NCI-H510A (cell line): ENCODE measurements at regions not wholly inside any gene's neighbourhood (a gene's known extent, or its start where the extent isn't known, plus 50 kb on each side); places are given as distances from the start of the nearest gene placed in this dataset.
A peak's percentile ranks its signal among the peaks of the same experiment; 100 is the strongest.
"Not testable (repeated sequence)": the region's sequence is repeated elsewhere in the genome, so short reads cannot be mapped to it uniquely, and the experiment has no call there.

Experiments used
- DNase-seq: peaks from one replicate; lab custom pipeline; 2025; lab: John Stamatoyannopoulos, UW

GRCh38 chr2:196492946-196493345, 146.6 kb upstream of the CCDC150 start:
- no peak for DNase-seq

GRCh38 chr2:196498962-196499361, 140.6 kb upstream of the CCDC150 start:
- DNase-seq: no peak

DNA sequence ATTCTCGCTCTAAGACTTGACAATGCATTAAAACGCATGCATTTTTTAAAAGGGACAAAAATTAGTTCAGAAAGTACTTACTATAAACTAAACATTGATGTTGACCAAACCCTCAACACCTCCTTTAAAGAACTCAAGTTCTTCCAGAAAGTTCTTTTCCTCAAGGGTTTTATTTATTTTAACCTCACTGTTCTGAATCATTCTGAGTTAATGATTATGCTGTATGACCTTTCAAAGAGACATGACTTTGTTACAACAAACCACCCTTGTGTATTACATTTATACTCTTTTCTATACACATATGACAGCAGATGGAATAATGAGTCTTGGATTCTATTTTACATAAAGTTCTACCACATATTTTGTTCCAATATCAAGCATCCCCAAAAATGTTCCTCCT, 139.8 kb upstream of the CCDC150 start:
- DNase-seq: no peak

DNA sequence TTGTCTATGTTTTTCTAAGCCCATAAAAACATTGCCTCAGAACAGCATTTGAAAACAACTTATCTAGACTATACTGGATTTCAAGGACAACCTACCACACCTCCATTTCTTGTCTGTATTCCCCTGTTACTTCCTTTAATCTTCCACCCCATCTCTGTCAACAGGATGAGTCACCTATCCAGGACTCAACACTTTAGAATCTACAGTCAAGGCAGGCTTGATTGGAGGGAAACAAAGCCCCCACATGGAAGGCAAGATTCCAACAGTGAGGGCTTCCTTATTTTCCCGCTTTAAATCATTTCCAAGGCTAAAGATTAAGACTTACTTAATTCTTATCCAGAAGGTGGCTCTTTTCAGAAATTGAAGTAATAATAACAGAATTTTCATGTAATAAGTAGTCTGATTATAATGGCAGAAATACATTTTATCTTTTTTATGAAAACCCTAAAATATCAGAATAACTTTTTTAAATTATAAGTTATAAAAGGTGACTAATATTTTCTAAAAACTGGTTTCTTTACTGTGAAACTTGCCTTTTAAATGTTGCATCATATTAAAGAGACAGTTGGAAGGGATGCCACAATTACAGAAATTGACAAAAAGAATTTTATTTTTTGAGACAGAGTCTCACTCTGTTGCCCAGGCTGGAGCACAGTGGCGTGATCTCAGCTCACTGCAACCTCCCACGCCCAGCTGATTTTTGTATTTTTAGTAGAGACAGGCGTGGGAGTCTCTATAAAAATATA, 138.7 kb upstream of the CCDC150 start:
- no peak for DNase-seq

DNA sequence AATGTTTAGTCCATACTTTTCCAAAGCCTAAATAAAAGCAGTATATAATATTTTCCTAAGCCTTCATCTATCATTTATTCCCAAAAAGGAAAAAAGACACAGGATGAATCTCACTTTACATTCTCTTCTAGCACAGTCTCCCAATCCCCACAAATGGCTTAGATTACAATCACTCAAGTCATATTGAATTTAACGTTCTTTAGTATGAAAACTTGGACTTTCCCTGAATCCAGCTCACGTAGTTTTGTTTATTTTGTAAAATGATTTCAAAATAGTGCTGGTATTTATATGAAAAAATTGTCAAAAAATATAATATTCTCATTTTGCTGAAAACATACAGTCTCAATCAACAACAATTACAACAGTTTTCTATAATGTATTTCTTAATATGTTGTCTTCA, 137.7 kb upstream of the CCDC150 start:
- no peak for DNase-seq

DNA sequence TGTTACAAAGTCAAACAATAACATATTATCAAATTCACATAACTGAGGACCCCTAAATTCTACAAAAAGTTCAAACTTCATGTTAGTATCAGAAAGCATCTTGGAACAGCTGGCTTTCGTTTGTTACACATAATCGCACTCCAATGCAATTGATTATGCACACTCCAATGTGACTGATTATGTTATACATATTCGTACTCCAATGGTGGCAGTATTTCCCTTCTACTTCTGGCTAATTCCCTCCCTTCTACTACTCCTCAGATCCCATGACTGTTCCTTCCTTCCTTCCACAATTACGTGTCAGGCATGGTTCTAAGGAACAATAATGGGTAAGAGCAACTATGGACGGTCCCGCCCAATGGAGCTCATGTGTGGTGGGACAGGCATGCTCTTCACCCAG, 137.1 kb upstream of the CCDC150 start:
- no peak for DNase-seq

- DNase-seq: no peak
Measured at GRCh38 chr2:196503398-196503797, 136.1 kb upstream of the CCDC150 start.

- DNase-seq: no peak
Measured at GRCh38 chr2:196504788-196505187, 134.7 kb upstream of the CCDC150 start.

DNA sequence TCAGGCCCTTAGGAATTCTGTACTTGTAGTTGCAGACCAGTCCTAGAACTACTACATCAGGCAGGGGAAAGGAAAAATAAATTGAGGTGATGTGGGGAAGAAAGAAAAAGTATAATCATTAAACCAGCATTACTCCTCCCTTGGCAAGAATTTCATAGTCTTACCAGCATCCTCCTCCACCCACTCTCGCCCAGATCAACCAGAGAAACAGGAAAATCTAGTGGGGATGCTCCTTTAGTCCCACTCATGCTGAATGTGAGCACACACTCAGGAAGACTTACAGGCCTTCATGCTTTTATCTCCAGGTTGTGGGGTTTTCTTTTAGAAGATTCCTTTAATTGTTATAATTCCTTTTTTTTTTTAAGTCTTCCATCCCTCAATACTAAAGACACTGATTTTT, 129.3 kb upstream of the CCDC150 start:
- DNase-seq: no peak

DNA sequence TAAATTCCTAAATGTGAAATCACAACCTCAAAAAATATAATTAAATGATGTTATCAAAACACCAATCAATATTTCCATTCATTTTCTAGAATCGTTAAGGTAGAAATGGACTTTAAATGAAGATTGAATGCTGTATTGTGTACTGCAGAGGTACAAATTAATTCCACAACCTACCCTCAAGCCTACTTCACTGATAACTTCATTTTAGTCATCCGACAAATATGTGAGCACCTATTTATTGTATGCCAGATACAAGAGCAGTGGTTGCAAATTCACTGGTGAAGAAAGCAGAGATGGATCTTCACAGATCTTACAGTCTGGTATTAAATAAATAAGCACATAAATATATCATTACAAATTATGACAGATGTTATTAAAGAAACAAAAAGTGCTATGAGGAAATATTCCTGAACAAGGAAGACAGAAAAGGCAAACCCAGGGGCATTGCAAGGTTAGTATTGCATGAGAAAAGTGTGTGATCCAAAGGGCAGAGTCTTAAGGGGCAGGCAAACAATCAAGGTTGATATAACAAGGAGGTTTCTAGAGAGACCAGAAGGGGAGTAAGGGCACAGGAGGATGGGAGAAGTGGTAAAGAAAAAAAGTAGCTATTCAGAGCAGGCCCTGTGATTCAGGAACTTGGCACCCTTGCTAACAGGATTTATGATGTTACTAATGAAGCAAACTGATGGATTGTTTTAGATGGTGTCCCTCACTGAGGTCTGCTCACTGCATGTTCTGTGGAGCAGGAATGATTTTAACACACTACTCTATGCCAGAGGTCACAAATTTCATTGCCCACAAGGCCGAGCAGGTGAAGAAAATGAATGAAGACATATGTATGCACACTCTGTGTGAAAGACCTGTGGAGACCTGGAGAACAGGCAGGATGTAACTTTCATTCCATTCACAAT, 128.0 kb upstream of the CCDC150 start:
- DNase-seq: no peak

DNA sequence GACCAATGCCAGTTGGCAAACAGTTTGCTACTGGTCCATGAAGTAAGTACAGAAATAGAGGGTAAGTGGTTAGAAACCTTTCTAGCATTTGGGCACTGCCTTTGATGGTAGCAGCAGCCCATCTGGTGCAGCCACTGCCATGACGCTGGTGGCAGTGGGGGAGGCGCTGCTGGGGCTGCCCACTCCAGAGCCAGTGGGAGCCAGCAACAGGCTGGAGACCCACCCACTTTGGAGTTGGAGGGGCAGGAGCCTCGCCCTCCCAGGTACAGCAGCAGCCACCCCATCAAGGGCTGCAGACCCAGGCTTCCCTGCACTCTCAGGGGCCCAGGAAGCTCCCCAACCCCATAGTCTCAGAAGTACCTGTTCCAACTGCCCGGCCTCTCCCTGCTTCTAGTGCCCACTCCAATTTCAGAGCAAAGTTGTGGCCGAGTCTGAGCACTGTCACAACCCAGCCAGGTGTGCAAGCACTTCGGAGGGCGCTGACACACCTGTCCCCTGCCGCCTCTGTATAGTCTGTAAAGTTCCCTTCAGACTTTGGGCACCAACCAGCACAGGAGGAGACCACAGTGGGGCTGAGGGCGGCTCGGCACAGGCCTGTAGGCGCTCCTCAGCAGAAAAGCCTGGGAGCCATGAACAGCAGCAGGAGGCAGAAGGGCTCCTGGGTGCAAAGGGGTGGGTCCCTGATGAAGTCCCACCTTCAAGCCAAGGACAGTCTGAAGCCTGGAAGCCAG, 125.6 kb upstream of the CCDC150 start:
- DNase-seq: no peak

- no peak for DNase-seq
Measured at GRCh38 chr2:196514641-196515040, 124.9 kb upstream of the CCDC150 start.

DNA sequence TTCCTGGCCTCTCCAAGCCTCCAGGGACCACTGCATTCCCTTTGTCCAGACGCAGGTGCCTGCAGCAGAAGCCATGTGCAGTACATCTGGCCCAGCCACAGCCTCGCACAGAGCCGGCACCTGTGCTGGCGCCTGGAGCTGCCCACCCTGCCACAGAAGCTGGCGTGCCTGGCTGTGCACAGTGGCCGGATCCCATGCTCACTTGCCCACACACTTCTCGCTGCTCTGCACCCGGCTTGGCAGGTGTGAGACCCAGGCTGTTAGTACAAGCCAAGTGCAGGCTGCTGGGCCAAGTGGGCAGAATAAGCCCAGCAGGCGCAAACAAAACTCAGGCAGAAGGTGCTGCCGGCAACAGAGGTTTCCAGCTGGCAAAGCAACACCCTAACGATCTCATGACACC, 124.5 kb upstream of the CCDC150 start:
- peak; percentile 72 for DNase-seq

DNA sequence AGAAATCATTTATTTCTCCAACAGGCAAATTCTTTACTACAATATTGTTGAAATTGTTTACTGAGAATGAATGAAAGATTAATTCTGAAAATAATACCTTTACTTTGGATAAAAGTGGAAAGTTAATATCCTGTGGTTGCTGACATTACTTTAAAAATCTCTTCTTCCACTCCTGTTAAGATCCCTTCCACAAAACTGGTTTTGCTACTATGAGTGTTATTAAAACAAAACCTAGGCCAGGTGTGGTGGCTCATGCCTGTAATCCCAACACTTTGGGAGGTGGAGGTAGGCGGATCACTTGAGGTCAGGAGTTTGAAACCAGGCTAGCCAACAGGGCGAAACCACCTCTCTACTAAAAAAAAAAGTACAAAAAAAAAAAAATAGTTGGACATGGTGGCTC, 123.9 kb upstream of the CCDC150 start:
- peak; percentile 28 for DNase-seq

DNA sequence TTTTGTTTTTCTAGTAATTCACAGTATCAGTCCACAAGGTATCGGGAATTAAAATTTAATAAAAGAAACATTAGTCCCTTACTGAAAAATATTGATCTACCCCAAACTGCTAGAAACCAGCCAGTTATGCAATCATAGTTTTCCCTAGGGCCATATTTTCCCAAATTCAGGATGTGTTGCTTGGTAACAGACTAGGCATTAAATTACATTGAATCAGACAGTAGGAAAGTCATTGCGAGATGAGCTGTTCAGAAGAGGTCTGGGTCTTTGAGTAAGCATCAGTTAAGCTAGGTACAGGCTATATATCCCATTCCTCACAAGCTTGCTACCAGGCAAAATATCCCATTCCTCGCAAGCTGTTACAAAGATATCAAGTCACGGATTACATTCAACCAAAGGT, 123.0 kb upstream of the CCDC150 start:
- no peak for DNase-seq

GRCh38 chr2:196520605-196521004, 118.9 kb upstream of the CCDC150 start:
- DNase-seq: no peak

DNA sequence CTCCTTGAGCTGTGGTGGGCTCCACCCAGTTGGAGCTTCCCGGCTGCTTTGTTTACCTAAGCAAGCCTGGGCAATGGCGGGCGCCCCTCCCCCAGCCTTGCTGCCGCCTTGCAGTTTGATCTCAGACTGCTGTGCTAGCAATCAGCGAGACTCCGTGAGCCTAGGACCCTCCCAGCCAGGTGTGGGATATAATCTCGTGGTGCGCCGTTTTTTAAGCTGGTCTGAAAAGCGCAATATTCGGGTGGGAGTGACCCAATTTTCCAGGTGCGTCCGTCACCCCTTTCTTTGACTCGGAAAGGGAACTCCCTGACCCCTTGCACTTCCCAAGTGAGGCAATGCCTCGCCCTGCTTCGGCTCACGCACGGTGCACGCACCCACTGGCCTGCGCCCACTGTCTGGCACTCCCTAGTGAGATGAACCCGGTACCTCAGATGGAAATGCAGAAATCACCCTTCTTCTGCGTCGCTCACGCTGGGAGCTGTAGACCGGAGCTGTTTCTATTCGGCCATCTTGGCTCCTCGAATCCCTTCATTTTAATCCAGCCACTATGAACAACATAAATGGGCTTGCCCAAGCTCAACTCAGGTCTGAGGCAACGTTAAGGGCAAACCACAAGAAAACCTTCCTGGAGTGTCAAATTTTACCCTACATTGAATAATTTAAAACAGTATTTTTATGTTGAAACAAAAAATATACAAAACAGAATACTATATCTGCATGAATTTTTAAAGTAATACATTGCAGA, 112.4 kb upstream of the CCDC150 start:
- DNase-seq: not testable (repeated sequence)

GRCh38 chr2:196528486-196529223, 110.9 kb upstream of the CCDC150 start:
- DNase-seq: no peak

DNA sequence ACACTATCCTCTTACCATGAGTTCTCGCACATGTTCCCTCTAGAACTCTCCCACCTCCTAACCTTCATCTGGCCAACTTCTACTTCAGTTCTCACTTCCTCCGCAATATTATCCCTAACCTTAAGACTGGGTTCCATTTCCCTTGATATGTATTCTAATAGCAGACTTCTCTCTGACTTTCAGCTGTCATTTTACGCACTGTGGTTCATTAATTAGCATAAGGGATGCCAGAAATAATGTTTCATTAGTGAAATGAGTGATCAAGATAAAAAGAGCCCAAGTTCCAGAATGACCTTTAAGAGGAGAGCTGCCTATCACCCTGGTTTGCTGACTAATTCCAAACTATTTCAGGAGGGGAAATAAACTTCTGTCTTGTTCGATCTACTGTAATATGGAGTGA, 108.6 kb upstream of the CCDC150 start:
- no peak for DNase-seq

DNA sequence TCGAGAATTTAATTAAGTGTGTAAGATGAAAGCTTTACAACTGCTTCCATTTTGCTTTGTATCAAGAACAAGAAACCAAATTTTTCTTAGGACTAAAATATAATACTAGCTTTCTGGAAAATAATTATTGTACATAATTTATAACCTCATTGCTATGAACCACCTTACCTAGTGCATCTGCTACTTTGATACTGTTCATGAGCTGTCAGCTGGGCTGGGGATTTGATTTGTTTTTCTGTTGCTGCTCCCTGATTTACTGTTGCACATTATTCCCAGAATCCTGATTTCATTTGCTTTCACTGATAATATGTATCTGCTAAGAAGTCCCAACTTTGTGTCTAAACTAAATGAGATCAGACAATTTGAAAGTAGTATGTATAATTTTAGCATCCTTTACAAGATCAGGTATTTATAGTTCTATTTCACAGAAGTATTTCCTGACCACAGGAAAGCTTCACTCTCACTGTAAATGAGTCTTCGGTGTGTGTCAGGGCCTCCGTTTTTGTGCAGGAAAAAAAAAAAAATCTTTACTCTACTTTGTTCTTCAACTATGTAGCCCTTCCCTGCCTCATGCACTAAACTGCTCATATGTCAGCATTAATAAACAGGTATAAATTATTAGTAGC, 105.6 kb upstream of the CCDC150 start:
- no peak for DNase-seq

DNA sequence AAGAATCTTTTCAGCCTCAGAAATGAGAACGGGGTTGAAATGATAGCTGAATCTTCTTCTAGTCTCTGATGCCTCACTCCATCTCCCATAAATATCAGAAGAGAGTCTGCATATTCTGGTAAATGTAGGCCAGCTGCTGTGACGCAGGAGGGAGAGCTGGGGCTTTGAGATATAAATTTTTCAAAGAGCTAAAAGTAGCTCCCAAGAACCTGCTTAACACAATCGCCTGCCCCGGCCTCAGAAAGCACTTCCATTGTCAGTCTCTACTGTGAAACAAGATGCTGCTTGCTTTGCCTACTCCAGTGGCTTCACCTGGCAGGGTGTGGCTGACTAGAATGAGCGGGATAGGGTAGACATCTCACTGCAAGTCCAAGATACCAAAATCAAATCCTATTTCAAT, 105.0 kb upstream of the CCDC150 start:
- no peak for DNase-seq
